Sigmoid colon (tissue), 4 donors: ENCODE measurements at regions not wholly inside any gene's neighbourhood (a gene's known extent, or its start where the extent isn't known, plus 50 kb on each side); places are given as distances from the start of the nearest gene placed in this dataset.

Experiments
- EP300 ChIP-seq, 4 donors: sonication (generic); formaldehyde crosslinking; IDR thresholded peaks; one replicate each; pipeline ENCODE4 v1.6.1; 2017; ENCODE audit warnings: antibody characterized with exemption in 4 of 4
- POLR2AphosphoS5 ChIP-seq, 4 donors: sonication (generic); formaldehyde crosslinking; IDR thresholded peaks; one replicate each; pipeline ENCODE4 v1.6.1; 2017; ENCODE audit warnings: antibody characterized with exemption in 4 of 4

GRCh38 chr15:46786590-46787285 lies 930.6 kb upstream of the SEMA6D start:
- no peak for TF ChIP-seq POLR2AphosphoS5 (IDR thresholded peaks at IDR 0.05)
- no peak for TF ChIP-seq EP300 (IDR thresholded peaks at IDR 0.05)
